ENCODE measurements at regions not wholly inside any gene's neighbourhood (a gene's known extent, or its start where the extent isn't known, plus 50 kb on each side); places are given as distances from the start of the nearest gene placed in this dataset.
"Not testable (repeated sequence)": the region's sequence is repeated elsewhere in the genome, so short reads cannot be mapped to it uniquely, and the experiment has no call there.

- DNase-seq (ENCODE audit: low read depth in 2 of 2, low spot score in 1 of 2) = no peak
These were observed 161.5 kb downstream of the SOX3 start for GRCh38 chrX:140343226-140343868.

- DNase-seq (ENCODE audit: low read depth in 2 of 2, low spot score in 1 of 2) = no peak
These were observed 162.5 kb downstream of the SOX3 start for GRCh38 chrX:140342410-140342809.

- no peak for DNase-seq (ENCODE audit: low read depth in 2 of 2, low spot score in 1 of 2)
These were observed 167.6 kb downstream of the SOX3 start for GRCh38 chrX:140337263-140337662.

- DNase-seq (ENCODE audit: low read depth in 2 of 2, low spot score in 1 of 2) = no peak
These were observed 186.6 kb downstream of the SOX3 start for GRCh38 chrX:140318296-140318695.

- DNase-seq (ENCODE audit: low read depth in 2 of 2, low spot score in 1 of 2) = no peak
These were observed 187.4 kb downstream of the SOX3 start for GRCh38 chrX:140317462-140317861.

- no peak for DNase-seq (ENCODE audit: low read depth in 2 of 2, low spot score in 1 of 2)
These were observed 205.7 kb downstream of the SOX3 start for GRCh38 chrX:140298960-140299825.

- no peak for DNase-seq (ENCODE audit: low read depth in 2 of 2, low spot score in 1 of 2)
These were observed 207.6 kb downstream of the SOX3 start for GRCh38 chrX:140297273-140297672.

- no peak for DNase-seq (ENCODE audit: low read depth in 2 of 2, low spot score in 1 of 2)
These were observed 211.9 kb downstream of the SOX3 start for GRCh38 chrX:140292961-140293360.

GRCh38 chrX:140292188-140292587 is 212.7 kb downstream of the SOX3 start:
- no peak for DNase-seq (ENCODE audit: low read depth in 2 of 2, low spot score in 1 of 2)

- no peak for DNase-seq (ENCODE audit: low read depth in 2 of 2, low spot score in 1 of 2)
These were observed 229.9 kb downstream of the SOX3 start for GRCh38 chrX:140274811-140275525.

GRCh38 chrX:140273921-140274320 is 230.9 kb downstream of the SOX3 start:
- DNase-seq (ENCODE audit: low read depth in 2 of 2, low spot score in 1 of 2) = no peak

- DNase-seq (ENCODE audit: low read depth in 2 of 2, low spot score in 1 of 2) = no peak
These were observed 254.5 kb downstream of the SOX3 start for GRCh38 chrX:140250391-140250790.

- DNase-seq (ENCODE audit: low read depth in 2 of 2, low spot score in 1 of 2) = no peak
These were observed 255.8 kb downstream of the SOX3 start for GRCh38 chrX:140249088-140249487.

GRCh38 chrX:140229191-140229590 is 263.9 kb upstream of the CXorf66 start:
- no peak for DNase-seq (ENCODE audit: low read depth in 2 of 2, low spot score in 1 of 2)

- DNase-seq (ENCODE audit: low read depth in 2 of 2, low spot score in 1 of 2) = not testable (repeated sequence)
These were observed 260.7 kb upstream of the CXorf66 start for GRCh38 chrX:140226037-140226436.

GRCh38 chrX:140215894-140216293 is 250.6 kb upstream of the CXorf66 start:
- not testable (repeated sequence) for DNase-seq (ENCODE audit: low read depth in 2 of 2, low spot score in 1 of 2)

- DNase-seq (ENCODE audit: low read depth in 2 of 2, low spot score in 1 of 2) = not testable (repeated sequence)
These were observed 249.2 kb upstream of the CXorf66 start for GRCh38 chrX:140214518-140214917.

- DNase-seq (ENCODE audit: low read depth in 2 of 2, low spot score in 1 of 2) = no peak
These were observed 241.3 kb upstream of the CXorf66 start for GRCh38 chrX:140206657-140207056.

GRCh38 chrX:140190441-140191108 is 225.3 kb upstream of the CXorf66 start:
- no peak for DNase-seq (ENCODE audit: low read depth in 2 of 2, low spot score in 1 of 2)

- no peak for DNase-seq (ENCODE audit: low read depth in 2 of 2, low spot score in 1 of 2)
These were observed 215.3 kb upstream of the CXorf66 start for GRCh38 chrX:140180585-140180984.

GRCh38 chrX:140177821-140178220 is 212.5 kb upstream of the CXorf66 start:
- DNase-seq (ENCODE audit: low read depth in 2 of 2, low spot score in 1 of 2) = no peak

Measured in stimulated activated CD8-positive, alpha-beta memory T cell treated with anti-CD3 and anti-CD28 coated beads, Interleukin-4, amount 100 ng/mL, for 1 hour (primary cell).